Loucy (cell line): ENCODE measurements at regions not wholly inside any gene's neighbourhood (a gene's known extent, or its start where the extent isn't known, plus 50 kb on each side); places are given as distances from the start of the nearest gene placed in this dataset.
"Not testable (repeated sequence)": the region's sequence is repeated elsewhere in the genome, so short reads cannot be mapped to it uniquely, and the experiment has no call there.

ENCODE experiments used
- CTCF ChIP-seq: fragments of 200-600 bp; sonication (generic); conservative IDR thresholded peaks from 2 replicates; pipeline ENCODE4 v1.5.1; 2014; ENCODE audit warnings: mild to moderate bottlenecking, antibody characterized with exemption, low read length
- EZH2phosphoT487 ChIP-seq: fragments of 200-600 bp; IDR thresholded peaks from 2 replicates; pipeline ENCODE4 v1.6.1; 2018; ENCODE audit warnings: antibody characterized with exemption, mild to moderate bottlenecking, moderate library complexity, borderline replicate concordance

GRCh38 chr10:29366206-29366605 is 77.3 kb downstream of the LYZL1 start:
- not testable (repeated sequence) for TF ChIP-seq CTCF, EZH2phosphoT487
